Suppressor macrophage treated with lipopolysaccharide for 1 hour (primary cell): ENCODE measurements at regions not wholly inside any gene's neighbourhood (a gene's known extent, or its start where the extent isn't known, plus 50 kb on each side); places are given as distances from the start of the nearest gene placed in this dataset.

Experiments
- DNase-seq, 3 donors: peaks; one replicate each; pipeline ENCODE4 v3.0.0-alpha.2; 2020 to 2022

DNA sequence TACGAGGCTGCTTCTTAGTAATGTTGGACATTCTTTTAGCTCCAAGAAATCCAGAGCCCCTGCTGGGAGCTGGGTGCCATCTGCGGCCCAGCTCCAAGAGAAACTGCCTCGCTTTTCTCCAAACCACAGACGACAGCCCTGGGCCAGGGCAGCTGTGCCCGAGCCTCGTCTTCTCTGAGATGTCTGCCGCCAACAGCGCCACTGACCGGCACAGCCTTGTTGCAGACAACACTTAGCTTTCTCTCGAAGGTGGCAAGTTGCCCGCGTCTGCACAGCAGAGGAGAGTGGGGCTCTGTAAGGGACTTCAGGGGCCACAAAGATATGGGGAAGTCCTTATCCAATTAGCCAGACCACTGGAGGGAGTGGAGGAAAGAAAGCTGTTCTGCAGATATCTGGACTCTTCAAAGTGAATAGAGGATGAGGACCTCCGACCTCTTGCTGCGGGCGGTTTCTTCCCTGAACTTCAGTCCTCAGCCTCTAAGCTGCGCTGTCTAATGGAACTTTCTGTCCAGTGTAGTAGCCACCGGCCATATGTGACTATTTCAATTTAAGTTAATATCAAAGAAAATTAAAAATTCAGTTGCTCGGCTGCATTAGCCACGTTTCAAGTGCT, 63.9 kb upstream of the DISP3 start:
- no peak for DNase-seq

DNA sequence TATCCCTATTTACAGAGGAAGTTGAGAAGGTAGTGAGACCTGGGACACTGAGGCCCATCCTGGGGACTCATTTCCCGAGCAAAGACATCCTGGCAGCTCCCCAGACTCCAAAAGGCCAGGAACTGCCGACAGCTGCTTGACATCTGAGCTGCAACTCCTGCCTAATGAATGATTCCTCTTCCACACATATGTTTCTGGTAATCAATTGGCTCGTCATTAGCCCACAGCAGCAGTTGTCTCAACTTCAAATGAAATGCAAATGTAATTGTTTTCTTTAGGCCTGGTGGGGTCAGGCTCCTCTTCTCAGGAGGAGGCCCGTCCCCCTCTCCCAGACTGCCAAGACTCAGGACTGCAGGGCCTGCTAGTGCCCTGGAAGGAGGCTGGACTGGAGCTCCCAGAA, 61.8 kb upstream of the DISP3 start:
- DNase-seq = no peak

DNA sequence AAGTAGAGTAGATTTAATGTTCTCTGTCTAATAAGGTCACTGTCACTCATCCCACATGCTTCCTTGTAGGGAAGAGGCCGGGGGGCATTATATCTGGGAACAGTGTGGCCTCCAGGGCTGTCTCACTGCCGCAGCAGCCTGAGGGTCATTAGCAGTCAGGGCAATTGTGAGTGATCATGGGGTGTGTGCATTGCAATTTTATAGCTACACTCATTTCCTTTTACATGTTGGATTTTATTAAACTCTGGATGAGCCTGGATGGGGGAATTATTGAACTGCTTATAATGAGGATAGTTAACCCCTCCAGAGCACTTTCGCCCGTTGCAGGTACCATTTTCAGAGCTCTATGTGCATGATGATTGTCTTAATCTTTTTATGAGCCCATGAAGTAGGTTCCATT, 60.9 kb upstream of the DISP3 start:
- DNase-seq = no peak

DNA sequence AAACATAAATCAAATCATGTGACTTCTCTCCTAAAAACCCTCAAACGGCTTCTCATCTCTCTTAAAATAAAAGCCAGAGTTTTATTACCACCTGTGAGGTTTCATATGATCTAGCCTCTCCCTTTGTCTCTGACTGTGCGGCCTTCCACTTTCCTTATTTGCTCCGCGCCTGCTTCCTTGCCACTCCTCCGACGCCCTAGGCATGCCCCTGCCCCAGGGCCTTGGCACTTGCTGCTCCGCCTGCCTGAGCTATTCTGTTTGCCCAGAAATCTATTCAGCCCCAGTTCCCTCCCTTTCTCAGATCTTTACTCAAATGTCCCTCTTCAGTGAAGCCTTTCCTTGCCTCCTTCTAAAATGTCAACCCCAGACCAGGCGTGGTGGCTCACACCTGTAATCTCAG, 57.5 kb upstream of the DISP3 start:
- DNase-seq = no peak

DNA sequence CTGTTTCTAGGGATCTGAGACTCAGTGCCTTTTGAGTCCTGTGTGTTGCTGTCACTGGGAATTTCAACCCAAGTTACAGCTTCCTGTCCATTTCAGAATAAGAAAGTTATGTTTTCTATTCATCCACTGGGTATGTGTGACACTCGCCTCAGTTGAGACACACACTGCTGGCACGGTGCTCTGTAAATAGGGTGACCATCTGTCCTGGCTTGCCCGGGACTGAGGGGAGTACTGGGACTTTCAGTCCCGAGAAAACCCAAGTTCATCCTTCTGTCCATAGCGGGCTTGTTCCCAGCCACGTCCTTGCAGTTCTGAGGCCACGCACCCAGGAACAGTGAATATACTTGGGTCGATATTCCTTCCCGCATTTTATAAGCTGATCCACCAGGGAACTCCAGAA, 56.3 kb upstream of the DISP3 start:
- DNase-seq = no peak

DNA sequence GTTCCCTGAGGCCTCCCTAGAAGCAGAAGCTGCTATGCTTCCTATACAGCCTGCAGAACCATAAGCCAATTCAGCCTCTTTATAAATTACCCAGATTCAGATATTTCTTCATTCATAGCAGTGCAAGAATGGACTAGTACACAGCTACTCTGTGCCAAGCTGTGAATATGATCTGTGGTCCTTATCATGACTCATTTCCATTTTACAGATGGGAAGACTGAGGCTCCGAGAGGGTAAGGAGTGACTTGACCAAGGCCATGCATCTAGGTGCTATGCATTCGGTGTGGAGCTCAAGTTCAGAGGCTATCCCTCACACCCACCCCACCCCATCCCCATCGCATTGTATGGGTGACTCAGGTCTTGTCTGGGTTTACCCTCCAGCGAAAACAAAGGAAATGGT, 52.3 kb upstream of the DISP3 start:
- DNase-seq = no peak

DNA sequence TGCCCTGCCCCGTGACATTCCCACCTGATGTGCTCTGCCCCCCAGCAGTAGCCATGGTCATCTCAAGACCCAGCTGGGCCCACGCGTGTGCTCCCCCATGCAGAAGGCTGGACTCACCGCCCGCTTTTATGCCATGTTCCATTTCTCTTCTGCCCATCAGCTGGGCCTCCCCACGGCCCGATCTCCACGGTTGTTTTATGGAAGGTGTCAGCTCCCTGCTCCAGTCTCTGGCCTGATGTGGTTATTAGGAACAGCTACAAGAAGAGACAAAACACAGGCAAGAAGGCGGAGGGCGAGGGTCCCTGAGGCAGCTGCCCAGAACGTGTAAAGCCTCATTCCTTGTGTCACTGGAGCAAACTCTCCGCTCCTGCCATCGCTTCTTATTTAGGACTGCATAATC, 50.2 kb upstream of the DISP3 start:
- no peak for DNase-seq
